Right lobe of liver (tissue), 4 donors: ENCODE measurements at regions not wholly inside any gene's neighbourhood (a gene's known extent, or its start where the extent isn't known, plus 50 kb on each side); places are given as distances from the start of the nearest gene placed in this dataset.

ENCODE experiments used
- CTCF ChIP-seq, 4 donors: fragments of 200-600 bp in 3 of 4; fragments of 450-650 bp in 1 of 4; IDR thresholded peaks; one replicate each; pipeline versions ENCODE4 v1.5.1 to v1.8.0; 2016 to 2022; ENCODE audit warnings: antibody characterized with exemption in 4 of 4, mild to moderate bottlenecking in 2 of 4
- POLR2A ChIP-seq: fragments of 450-650 bp; IDR thresholded peaks from one replicate; pipeline ENCODE4 v1.6.1; 2017; ENCODE audit warnings: antibody characterized with exemption, mild to moderate bottlenecking
- donor health status: DM: no; HTN: no; CAD: no.
- donor health status: DM: no; HTN: no; CAD: no.
- donor health status: DM: no; HTN: yes; CAD: no.

GRCh38 chr2:145341536-145341935 lies 821.6 kb upstream of the ZEB2 start:
- TF ChIP-seq POLR2A (no peak), CTCF (IDR thresholded peaks at IDR 0.05) (no peak)
